HEK293 (cell line): ENCODE measurements at regions not wholly inside any gene's neighbourhood (a gene's known extent, or its start where the extent isn't known, plus 50 kb on each side); places are given as distances from the start of the nearest gene placed in this dataset.
A peak's percentile ranks its signal among the peaks of the same experiment; 100 is the strongest.

ENCODE experiments used
- CTCF ChIA-PET: fragments of 350-600 bp; formaldehyde crosslinking; extraction: SDS; loops from one replicate; lab custom pipeline; 2021; ENCODE audit warnings: antibody characterized with exemption; lab: Yijun Ruan, JAX
- POLR2A ChIA-PET: fragments of 300-600 bp; formaldehyde crosslinking; extraction: SDS; loops from one replicate; lab custom pipeline; 2020; ENCODE audit warnings: antibody characterized with exemption, inconsistent platforms; lab: Yijun Ruan, JAX
- H3K27ac ChIP-seq: fragments of 200-500 bp; sonication (Bioruptor generic); 2 replicates; pipeline ENCODE4 v1.5.1; 2014; ENCODE audit warnings: low read depth, low read length, control low read depth, inconsistent platforms; ENCODE audit errors: extremely low read depth
- H3K36me3 ChIP-seq, 2 experiments: fragments of 200-500 bp in 1 of 2; sonication (Bioruptor generic) in 1 of 2; 1 replicate in 1 of 2; 2 replicates in 1 of 2; pipeline ENCODE4 v1.5.1; 2014 to 2017; ENCODE audit warnings: inconsistent platforms in 2 of 2, low read length in 2 of 2; ENCODE audit not compliant: control insufficient read depth in 2 of 2, insufficient read depth in 1 of 2
- H3K4me1 ChIP-seq: fragments of 200-500 bp; sonication (Bioruptor generic); 2 replicates; pipeline ENCODE4 v1.5.1; 2014; ENCODE audit warnings: mild to moderate bottlenecking, low read length, inconsistent platforms; ENCODE audit not compliant: control insufficient read depth, insufficient read depth
- H3K4me3 ChIP-seq: 2 replicates; pipeline ENCODE4 v1.5.1; 2011; ENCODE audit warnings: low read depth, mild to moderate bottlenecking, control low read depth, low read length, moderate library complexity
- H3K9me3 ChIP-seq: fragments of 200-500 bp; sonication (Bioruptor generic); 2 replicates; pipeline ENCODE4 v1.5.1; 2014; ENCODE audit warnings: low read depth, low read length, inconsistent platforms; ENCODE audit not compliant: control insufficient read depth, insufficient read depth
- FEZF1 ChIP-seq: fragments of 450-650 bp; formaldehyde crosslinking; IDR thresholded peaks from 2 replicates; pipeline ENCODE4 v1.5.1; 2016; ENCODE audit warnings: missing biosample characterization, missing genetic modification characterization
- IKZF3 ChIP-seq: fragments of 450-650 bp; IDR thresholded peaks from 2 replicates; pipeline ENCODE4 v1.5.0; 2018; ENCODE audit warnings: missing biosample characterization, mild to moderate bottlenecking, missing genetic modification characterization, moderate library complexity
- KLF10 ChIP-seq: fragments of 450-650 bp; IDR thresholded peaks from 2 replicates; pipeline ENCODE4 v1.5.1; 2018; ENCODE audit warnings: missing biosample characterization, mild to moderate bottlenecking, missing genetic modification characterization
- PRDM6 ChIP-seq: fragments of 450-650 bp; formaldehyde crosslinking; IDR thresholded peaks from 2 replicates; pipeline ENCODE4 v1.5.1; 2017; ENCODE audit warnings: missing biosample characterization, missing genetic modification characterization
- ZBTB44 ChIP-seq: fragments of 450-650 bp; IDR thresholded peaks from 2 replicates; pipeline ENCODE4 v1.5.1; 2018; ENCODE audit warnings: missing biosample characterization, mild to moderate bottlenecking, missing genetic modification characterization
- ZIC2 ChIP-seq: fragments of 450-650 bp; formaldehyde crosslinking; IDR thresholded peaks from 2 replicates; pipeline ENCODE4 v1.5.1; 2016; ENCODE audit warnings: missing biosample characterization, missing genetic modification characterization
- ZNF19 ChIP-seq: fragments of 450-650 bp; formaldehyde crosslinking; IDR thresholded peaks from 2 replicates; pipeline ENCODE4; 2016; ENCODE audit warnings: missing biosample characterization, missing genetic modification characterization, low read depth
- ZNF24 ChIP-seq: fragments of 450-650 bp; formaldehyde crosslinking; IDR thresholded peaks from 2 replicates; pipeline ENCODE4 v1.5.1; 2016; ENCODE audit warnings: missing biosample characterization, missing genetic modification characterization
- ZNF248 ChIP-seq: fragments of 450-650 bp; formaldehyde crosslinking; IDR thresholded peaks from 2 replicates; pipeline ENCODE4 v1.5.1; 2017; ENCODE audit warnings: missing biosample characterization, missing genetic modification characterization
- ZNF501 ChIP-seq: fragments of 450-650 bp; formaldehyde crosslinking; IDR thresholded peaks from 2 replicates; pipeline ENCODE4 v1.5.1; 2016; ENCODE audit warnings: missing biosample characterization, missing genetic modification characterization
- ZNF514 ChIP-seq: fragments of 450-650 bp; formaldehyde crosslinking; IDR thresholded peaks from 2 replicates; pipeline ENCODE4 v1.5.1; 2016; ENCODE audit warnings: missing biosample characterization, missing genetic modification characterization
- ZNF610 ChIP-seq: fragments of 450-650 bp; formaldehyde crosslinking; IDR thresholded peaks from 2 replicates; pipeline ENCODE4 v1.5.1; 2016; ENCODE audit warnings: missing biosample characterization, missing genetic modification characterization, borderline replicate concordance
- ZNF670 ChIP-seq: fragments of 450-650 bp; formaldehyde crosslinking; IDR thresholded peaks from 2 replicates; pipeline ENCODE4 v1.5.1; 2016; ENCODE audit warnings: missing biosample characterization, missing genetic modification characterization, low read depth
- ZNF768 ChIP-seq: fragments of 450-650 bp; formaldehyde crosslinking; IDR thresholded peaks from 2 replicates; pipeline ENCODE4 v1.5.1; 2018; ENCODE audit warnings: missing biosample characterization, mild to moderate bottlenecking, missing genetic modification characterization
- ZSCAN4 ChIP-seq: fragments of 450-650 bp; formaldehyde crosslinking; IDR thresholded peaks from 2 replicates; pipeline ENCODE4 v1.5.1; 2017; ENCODE audit warnings: missing biosample characterization, missing genetic modification characterization

GRCh38 chr15:69742361-69742760 lies 289.7 kb downstream of the RPLP1 start:
- TF ChIP-seq KLF10 (tag by site-specific recombination) (no peak), ZIC2 (tag by site-specific recombination) (peak; percentile 33; the same call in 1 of the 2 replicates)
- Histone ChIP-seq H3K4me1 (no peaks in the 10 kb centered on the region), H3K36me3 (no peaks in the 10 kb centered on the region), H3K27ac (no peak overlapping the region), H3K4me3 (no peak overlapping the region), H3K9me3 (peaks cover 5% of the 10 kb centered on the region)
- POLR2A ChIA-PET: no interaction called here
- CTCF ChIA-PET: interaction anchor here (0.8 kb wide), 1 partner anchor 192 kb away, joined by 4 read pairs; no protein-coding TSS in a partner anchor

GRCh38 chr15:69743091-69743490 lies 290.5 kb downstream of the RPLP1 start:
- ChIA-PET CTCF (interaction anchor here (0.6 to 1.2 kb wide), 4 partner anchors 14 to 191 kb away, joined by 3 to 6 read pairs (median 4); no protein-coding TSS in a partner anchor), POLR2A (interaction anchor here (0.5 kb wide), 1 partner anchor 18 kb away, joined by 3 read pairs; no protein-coding TSS in a partner anchor)
- Histone ChIP-seq H3K9me3 (peaks cover 5% of the 10 kb centered on the region), H3K36me3 (no peaks in the 10 kb centered on the region), H3K4me1 (no peaks in the 10 kb centered on the region), H3K27ac (no peak overlapping the region), H3K4me3 (no peak overlapping the region)
- no peak for TF ChIP-seq ZNF670
- TF ChIP-seq FEZF1 (tag by site-specific recombination): no peak
- TF ChIP-seq IKZF3 (tag by site-specific recombination): no peak

GRCh38 chr15:69744391-69745162 lies 292.0 kb downstream of the RPLP1 start:
- CTCF ChIA-PET: interaction anchor here (0.7 to 1.9 kb wide), 7 partner anchors 10 to 744 kb away, joined by 3 to 6 read pairs (median 3); no protein-coding TSS in a partner anchor
- POLR2A ChIA-PET: no interaction called here
- Histone ChIP-seq H3K27ac (no peak overlapping the region), H3K36me3 (no peaks in the 10 kb centered on the region), H3K4me1 (no peaks in the 10 kb centered on the region), H3K4me3 (no peak overlapping the region), H3K9me3 (peaks cover 5% of the 10 kb centered on the region)
- TF ChIP-seq ZNF19 (tag by site-specific recombination) (no peak), ZSCAN4 (tag by site-specific recombination) (no peak), ZNF610 (tag by site-specific recombination) (no peak), PRDM6 (tag by site-specific recombination) (no peak), ZNF501 (tag by site-specific recombination) (no peak), ZNF768 (no peak), ZNF24 (tag by site-specific recombination) (no peak), ZNF514 (no peak), ZIC2 (tag by site-specific recombination) (no peak), ZBTB44 (tag by site-specific recombination) (no peak), ZNF248 (tag by site-specific recombination) (no peak)
